Urinary bladder (tissue), 3 donors: ENCODE measurements at regions not wholly inside any gene's neighbourhood (a gene's known extent, or its start where the extent isn't known, plus 50 kb on each side); places are given as distances from the start of the nearest gene placed in this dataset.

Experiments used
- DNase-seq: peaks from one replicate; pipeline ENCODE4 v3.0.0-alpha.2; 2015; ENCODE audit errors: extremely low spot score
- H3K27ac ChIP-seq: one replicate; pipeline ENCODE4 v1.5.1; 2013; ENCODE audit warnings: low read depth, mild to moderate bottlenecking, moderate library complexity
- H3K36me3 ChIP-seq: one replicate; pipeline ENCODE4 v1.6.1; 2013; ENCODE audit warnings: mild to moderate bottlenecking, moderate library complexity; ENCODE audit not compliant: insufficient read depth
- H3K4me1 ChIP-seq: one replicate; pipeline ENCODE4 v1.6.1; 2013; ENCODE audit warnings: mild to moderate bottlenecking, moderate library complexity; ENCODE audit not compliant: insufficient read depth
- H3K4me3 ChIP-seq: one replicate; pipeline ENCODE4 v1.5.1; 2013; ENCODE audit warnings: low read depth, low read length
- WGBS: extraction: QIAGEN DNeasy Blood & Tissue Kit; methylation state at CpG from one replicate; pipeline ENCODE4 v1.1.7; 2013; 5-methylcytosine and 5-hydroxymethylcytosine counted together
- donor health status: healthy with polysubstance abuse.
- donor health status: healthy.

- no peak for DNase-seq
- no peak overlapping the region for H3K4me3 ChIP-seq
- WGBS: 76% methylated on average over 5 of the region's 5 CpGs
- no peak overlapping the region for H3K27ac ChIP-seq
- no peaks in the 10 kb centered on the region for H3K36me3 ChIP-seq
- H3K4me1 ChIP-seq: no peaks in the 10 kb centered on the region
Measured at GRCh38 chr4:38315286-38315685, 348.7 kb upstream of the KLF3 start.

- no peak overlapping the region for H3K27ac ChIP-seq
- 94% methylated on average over 5 of the region's 5 CpGs for WGBS
- DNase-seq: no peak
- no peaks in the 10 kb centered on the region for H3K36me3 ChIP-seq
- H3K4me3 ChIP-seq: no peak overlapping the region
- no peaks in the 10 kb centered on the region for H3K4me1 ChIP-seq
Measured at GRCh38 chr4:38316045-38316444, 348.0 kb upstream of the KLF3 start.

- H3K36me3 ChIP-seq: no peaks in the 10 kb centered on the region
- H3K27ac ChIP-seq: no peak overlapping the region
- DNase-seq: no peak
- no peak overlapping the region for H3K4me3 ChIP-seq
- WGBS: 96% methylated on average over 3 of the region's 3 CpGs
- no peaks in the 10 kb centered on the region for H3K4me1 ChIP-seq
Measured at GRCh38 chr4:38317041-38317674, 346.8 kb upstream of the KLF3 start.

- Histone ChIP-seq H3K4me1 (no peaks in the 10 kb centered on the region), H3K36me3 (no peaks in the 10 kb centered on the region), H3K27ac (peak overlapping the region; percentile 78), H3K4me3 (peak overlapping the region; percentile 10)
- 2% methylated on average over 22 of the region's 22 CpGs for WGBS
- DNase-seq: peak; percentile 84
Measured at GRCh38 chr4:38318737-38319455, 345.1 kb upstream of the KLF3 start.

- no peaks in the 10 kb centered on the region for H3K36me3 ChIP-seq
- peak overlapping the region; percentile 78 for H3K27ac ChIP-seq
- H3K4me1 ChIP-seq: no peaks in the 10 kb centered on the region
- WGBS: 16% methylated on average over 17 of the region's 17 CpGs
- no peak overlapping the region for H3K4me3 ChIP-seq
- peak; percentile 90 for DNase-seq
Measured at GRCh38 chr4:38319456-38320342, 344.3 kb upstream of the KLF3 start.

GRCh38 chr4:38320343-38320695 is 343.7 kb upstream of the KLF3 start:
- no peak overlapping the region for H3K27ac ChIP-seq

GRCh38 chr4:38320833-38321232 is 343.2 kb upstream of the KLF3 start:
- Histone ChIP-seq H3K27ac (no peak overlapping the region), H3K4me3 (no peak overlapping the region), H3K4me1 (no peaks in the 10 kb centered on the region), H3K36me3 (no peaks in the 10 kb centered on the region)
- DNase-seq: no peak
- 81% methylated on average over 4 of the region's 4 CpGs for WGBS

More at GRCh38 chr4:38320343-38320695, 343.7 kb upstream of the KLF3 start:
- H3K4me3 ChIP-seq: no peak overlapping the region
- WGBS: 74% methylated on average over 5 of the region's 5 CpGs
- no peaks in the 10 kb centered on the region for H3K36me3 ChIP-seq
- no peaks in the 10 kb centered on the region for H3K4me1 ChIP-seq
- DNase-seq: no peak

GRCh38 chr4:38322714-38323113 is 341.3 kb upstream of the KLF3 start:
- Histone ChIP-seq H3K4me3 (no peak overlapping the region), H3K27ac (no peak overlapping the region), H3K36me3 (no peaks in the 10 kb centered on the region), H3K4me1 (no peaks in the 10 kb centered on the region)
- 39% methylated on average over 4 of the region's 4 CpGs for WGBS
- no peak for DNase-seq

GRCh38 chr4:38323141-38323641 is 340.8 kb upstream of the KLF3 start:
- H3K36me3 ChIP-seq: no peaks in the 10 kb centered on the region
- 82% methylated on average over 4 of the region's 4 CpGs for WGBS
- no peak overlapping the region for H3K4me3 ChIP-seq
- H3K4me1 ChIP-seq: no peaks in the 10 kb centered on the region
- no peak overlapping the region for H3K27ac ChIP-seq
- no peak for DNase-seq

- 97% methylated on average over 31 of the region's 31 CpGs for WGBS
- H3K27ac ChIP-seq: no peak overlapping the region
Measured at GRCh38 chr4:38324861-38325628, 339.0 kb upstream of the KLF3 start.

GRCh38 chr4:38325629-38325913 is 338.4 kb upstream of the KLF3 start:
- Histone ChIP-seq H3K4me1 (no peaks in the 10 kb centered on the region), H3K36me3 (no peaks in the 10 kb centered on the region), H3K27ac (no peak overlapping the region), H3K4me3 (no peak overlapping the region)
- DNase-seq: no peak
- WGBS: 94% methylated on average over 2 of the region's 2 CpGs

More at GRCh38 chr4:38324861-38325628, 339.0 kb upstream of the KLF3 start:
- Histone ChIP-seq H3K4me1 (no peaks in the 10 kb centered on the region), H3K4me3 (no peak overlapping the region), H3K36me3 (no peaks in the 10 kb centered on the region)
- no peak for DNase-seq

- Histone ChIP-seq H3K36me3 (no peaks in the 10 kb centered on the region), H3K27ac (no peak overlapping the region), H3K4me1 (no peaks in the 10 kb centered on the region), H3K4me3 (no peak overlapping the region)
- DNase-seq: no peak
- WGBS: 92% methylated on average over 3 of the region's 3 CpGs
Measured at GRCh38 chr4:38326499-38326898, 337.5 kb upstream of the KLF3 start.

- Histone ChIP-seq H3K4me3 (no peak overlapping the region), H3K36me3 (no peaks in the 10 kb centered on the region), H3K4me1 (no peaks in the 10 kb centered on the region), H3K27ac (no peak overlapping the region)
- no peak for DNase-seq
Measured at GRCh38 chr4:38327174-38327573, 336.8 kb upstream of the KLF3 start.
